Fibroblast of skin of left biceps (primary cell): ENCODE measurements at regions not wholly inside any gene's neighbourhood (a gene's known extent, or its start where the extent isn't known, plus 50 kb on each side); places are given as distances from the start of the nearest gene placed in this dataset.
A peak's percentile ranks its signal among the peaks of the same experiment; 100 is the strongest.

Source experiments
- DNase-seq, 2 experiments: peaks; one replicate each; pipeline ENCODE4 v3.0.0-alpha.2; 2013; ENCODE audit warnings: low read depth in 2 of 2

- no peak for DNase-seq
These were observed 118.4 kb upstream of the SLC7A1 start for GRCh38 chr13:29713839-29714238.

GRCh38 chr13:29711776-29712175, 116.3 kb upstream of the SLC7A1 start:
- DNase-seq: no peak

GRCh38 chr13:29710511-29710910, 115.0 kb upstream of the SLC7A1 start:
- no peak for DNase-seq

- no peak for DNase-seq
These were observed 114.0 kb upstream of the SLC7A1 start for GRCh38 chr13:29709407-29710069.

GRCh38 chr13:29707876-29708543, 112.5 kb upstream of the SLC7A1 start:
- DNase-seq: peak in 1 of 2 experiments; percentile 11

GRCh38 chr13:29706923-29707322, 111.4 kb upstream of the SLC7A1 start:
- no peak for DNase-seq

- DNase-seq: no peak
These were observed 109.2 kb upstream of the SLC7A1 start for GRCh38 chr13:29704648-29705047.

GRCh38 chr13:29703421-29703820, 107.9 kb upstream of the SLC7A1 start:
- DNase-seq: no peak

- peak; percentile 59 to 62 for DNase-seq
These were observed 107.4 kb upstream of the SLC7A1 start for GRCh38 chr13:29702912-29703351.

- no peak for DNase-seq
These were observed 102.6 kb upstream of the SLC7A1 start for GRCh38 chr13:29698106-29698505.

GRCh38 chr13:29696606-29697005, 101.1 kb upstream of the SLC7A1 start:
- no peak for DNase-seq

GRCh38 chr13:29693275-29693945, 97.9 kb upstream of the SLC7A1 start:
- no peak for DNase-seq

- no peak for DNase-seq
These were observed 94.1 kb upstream of the SLC7A1 start for GRCh38 chr13:29689548-29689947.

GRCh38 chr13:29688193-29688592, 92.7 kb upstream of the SLC7A1 start:
- DNase-seq: no peak

- no peak for DNase-seq
These were observed 89.0 kb upstream of the SLC7A1 start for GRCh38 chr13:29684441-29684840.

GRCh38 chr13:29683041-29683440, 87.6 kb upstream of the SLC7A1 start:
- no peak for DNase-seq

- DNase-seq: no peak
These were observed 86.4 kb upstream of the SLC7A1 start for GRCh38 chr13:29681864-29682263.

- no peak for DNase-seq
These were observed 84.0 kb upstream of the SLC7A1 start for GRCh38 chr13:29679396-29680053.

GRCh38 chr13:29677627-29678026, 82.1 kb upstream of the SLC7A1 start:
- DNase-seq: no peak

GRCh38 chr13:29676941-29677452, 81.5 kb upstream of the SLC7A1 start:
- no peak for DNase-seq

- no peak for DNase-seq
These were observed 81.0 kb upstream of the SLC7A1 start for GRCh38 chr13:29676535-29676934.

GRCh38 chr13:29674532-29674931, 79.0 kb upstream of the SLC7A1 start:
- DNase-seq: peak in 1 of 2 experiments; percentile 20
